SK-N-SH treated with all-trans-retinoic acid at 6 μM for 48 hours (cell line): ENCODE measurements at regions not wholly inside any gene's neighbourhood (a gene's known extent, or its start where the extent isn't known, plus 50 kb on each side); places are given as distances from the start of the nearest gene placed in this dataset.

Source experiments
- ARNTL ChIP-seq: fragments of 450-650 bp; formaldehyde crosslinking; IDR thresholded peaks from 2 replicates; pipeline ENCODE4 v1.5.0; 2020; ENCODE audit warnings: low read depth, mild to moderate bottlenecking, moderate library complexity, borderline replicate concordance
- ESRRG ChIP-seq: fragments of 250-450 bp; sonication (Bioruptor Pico); IDR thresholded peaks from 2 replicates; pipeline ENCODE4 v1.6.1; 2021; ENCODE audit warnings: mild to moderate bottlenecking
- RARB ChIP-seq: fragments of 250-450 bp; sonication (Bioruptor Pico); IDR thresholded peaks from 2 replicates; pipeline ENCODE4 v1.8.0; 2021; ENCODE audit warnings: mild to moderate bottlenecking, moderate library complexity
- ZC3H10 ChIP-seq: fragments of 250-450 bp; sonication (Bioruptor Pico); IDR thresholded peaks from 2 replicates; pipeline ENCODE4 v1.5.1; 2021; ENCODE audit warnings: mild to moderate bottlenecking, moderate library complexity
- ZFP3 ChIP-seq: fragments of 250-450 bp; sonication (Bioruptor Pico); IDR thresholded peaks from 2 replicates; pipeline ENCODE4 v1.5.0; 2020; ENCODE audit warnings: mild to moderate bottlenecking, moderate library complexity
- TF ChIP-seq, protein P1 (sequence below): fragments of 250-450 bp; sonication (Bioruptor Pico); IDR thresholded peaks from 2 replicates; pipeline ENCODE4 v1.5.1; 2020; ENCODE audit warnings: low read depth, mild to moderate bottlenecking, moderate library complexity

DNA sequence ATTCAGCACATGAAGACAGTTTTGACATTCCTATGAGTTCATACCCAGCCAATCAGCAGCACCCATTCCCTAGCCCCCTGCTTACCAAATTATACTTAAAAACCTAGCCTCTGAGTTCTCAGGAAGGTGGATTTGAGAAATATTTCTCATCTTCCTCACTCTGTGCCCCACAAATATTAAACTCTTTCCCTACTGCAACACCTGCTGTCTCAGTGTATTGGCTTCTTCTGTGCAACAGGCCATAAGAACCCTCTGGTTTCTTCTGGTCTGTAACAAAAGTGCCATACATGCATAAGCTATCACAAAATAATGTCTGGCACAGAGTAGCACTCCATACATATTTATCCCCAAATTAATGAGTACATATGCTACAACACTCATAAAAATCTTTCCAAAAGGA, 387.4 kb upstream of the CAMK1G start:
- TF ChIP-seq ESRRG: no peak
- no peak for TF ChIP-seq RARB (CRISPR knock-in tag)
- TF ChIP-seq, protein P1, sequence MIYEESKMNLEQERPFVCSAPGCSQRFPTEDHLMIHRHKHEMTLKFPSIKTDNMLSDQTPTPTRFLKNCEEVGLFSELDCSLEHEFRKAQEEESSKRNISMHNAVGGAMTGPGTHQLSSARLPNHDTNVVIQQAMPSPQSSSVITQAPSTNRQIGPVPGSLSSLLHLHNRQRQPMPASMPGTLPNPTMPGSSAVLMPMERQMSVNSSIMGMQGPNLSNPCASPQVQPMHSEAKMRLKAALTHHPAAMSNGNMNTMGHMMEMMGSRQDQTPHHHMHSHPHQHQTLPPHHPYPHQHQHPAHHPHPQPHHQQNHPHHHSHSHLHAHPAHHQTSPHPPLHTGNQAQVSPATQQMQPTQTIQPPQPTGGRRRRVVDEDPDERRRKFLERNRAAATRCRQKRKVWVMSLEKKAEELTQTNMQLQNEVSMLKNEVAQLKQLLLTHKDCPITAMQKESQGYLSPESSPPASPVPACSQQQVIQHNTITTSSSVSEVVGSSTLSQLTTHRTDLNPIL (CRISPR knock-in tag): no peak
- no peak for TF ChIP-seq ARNTL (CRISPR knock-in tag)
- no peak for TF ChIP-seq ZC3H10 (CRISPR knock-in tag)
- no peak for TF ChIP-seq ZFP3 (CRISPR knock-in tag)
